Stimulated activated CD4-positive, alpha-beta T cell treated with anti-CD3 and anti-CD28 coated beads, Interleukin-1b, Interleukin-23, amount 100 ng/mL, for 1 hour (primary cell): ENCODE measurements at regions not wholly inside any gene's neighbourhood (a gene's known extent, or its start where the extent isn't known, plus 50 kb on each side); places are given as distances from the start of the nearest gene placed in this dataset.

Source experiments
- DNase-seq, 2 donors: peaks; one replicate each; pipeline ENCODE4 v3.0.0-alpha.2; 2020; ENCODE audit warnings: low read depth in 2 of 2

DNA sequence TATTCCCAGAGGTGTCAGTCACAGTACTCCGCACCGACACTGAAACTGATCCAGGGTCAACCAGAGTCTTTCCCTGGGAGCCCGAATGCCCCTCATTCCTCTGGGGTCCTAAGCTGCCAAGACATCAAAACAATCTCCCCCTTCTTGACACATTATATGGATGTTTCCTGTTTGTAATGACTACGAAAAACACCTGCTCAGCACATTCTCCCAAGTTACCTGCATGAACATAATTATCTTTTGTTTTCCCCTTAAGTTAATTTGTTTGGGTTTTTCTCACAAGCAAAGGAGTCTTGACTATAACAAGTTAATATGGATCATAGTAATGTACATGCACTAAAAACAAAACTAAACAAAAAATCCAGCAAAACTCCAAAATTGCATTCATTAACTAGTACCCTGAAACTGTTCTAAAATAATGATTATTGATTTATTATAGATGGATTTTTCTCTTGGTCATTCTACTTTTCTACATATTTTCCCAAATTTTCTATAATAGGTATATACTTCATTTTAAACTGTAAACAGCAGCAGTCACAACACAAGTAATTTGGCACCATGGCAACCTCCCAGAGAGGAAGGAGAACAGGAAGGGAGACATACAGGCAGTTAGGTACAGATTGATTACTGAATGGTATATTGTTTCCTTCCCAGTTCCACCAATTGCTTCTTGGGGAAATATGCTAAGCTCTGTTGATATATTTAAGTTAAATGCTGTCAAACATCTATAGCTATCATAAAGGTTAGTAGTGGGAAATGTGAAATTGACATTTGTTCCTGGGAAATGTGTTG is 631.5 kb downstream of the METTL15 start:
- DNase-seq: no peak

DNA sequence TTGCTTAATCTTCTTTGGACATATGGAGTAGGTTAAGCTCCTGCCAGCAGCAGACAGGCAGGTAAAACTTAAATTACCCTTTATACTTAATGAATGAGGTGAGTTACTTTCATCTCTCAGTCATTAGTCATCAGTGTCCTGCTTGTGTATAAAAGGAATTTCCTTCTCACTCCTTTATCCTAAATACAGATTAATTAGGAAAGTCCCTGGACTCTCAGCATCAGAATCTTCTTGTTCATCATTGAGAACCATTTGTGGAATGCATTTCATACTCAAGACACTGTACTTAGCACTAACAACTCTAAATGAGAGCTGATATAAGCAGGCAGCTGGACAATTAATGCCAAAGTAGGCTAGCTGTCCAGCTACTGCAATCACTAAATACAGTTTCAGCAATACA is 630.4 kb downstream of the METTL15 start:
- DNase-seq: no peak

DNA sequence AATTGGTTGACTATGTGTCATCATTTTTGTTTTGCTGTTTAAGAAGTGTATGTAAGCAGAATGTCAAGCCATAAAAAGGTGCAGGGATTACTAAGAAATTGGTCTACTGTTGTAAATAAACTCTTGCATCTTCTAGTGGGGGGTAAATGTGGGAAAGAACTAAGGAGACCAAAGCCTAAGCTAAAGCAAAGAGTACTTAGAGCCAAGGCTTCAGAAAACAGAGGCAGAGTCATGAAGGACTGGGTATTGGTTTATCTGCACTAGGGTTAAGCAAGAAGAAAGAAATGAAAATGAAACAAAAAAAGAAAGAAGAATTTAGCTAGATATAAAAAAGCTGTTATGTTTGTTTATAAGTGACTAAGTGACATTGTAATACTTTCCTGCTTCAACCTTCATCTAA is 628.1 kb downstream of the METTL15 start:
- DNase-seq: no peak

DNA sequence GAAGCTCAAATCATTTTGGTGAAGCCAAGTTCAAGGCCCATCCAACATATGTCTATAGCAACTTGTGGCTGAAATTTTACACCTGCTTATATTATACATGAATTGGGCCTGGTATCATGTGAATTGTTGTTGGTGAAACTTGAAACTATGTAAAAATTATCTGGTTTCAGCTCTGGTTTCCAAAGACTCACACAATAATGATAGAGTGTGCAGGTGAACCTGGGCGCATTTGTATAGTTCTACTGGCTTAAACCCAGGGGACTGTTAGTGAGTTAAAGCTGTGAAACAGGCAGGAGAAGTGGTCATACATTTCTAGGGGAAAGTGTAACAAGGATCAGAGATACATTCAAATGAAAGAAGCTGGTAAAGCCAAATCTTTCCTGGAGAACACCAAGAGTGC is 627.3 kb downstream of the METTL15 start:
- DNase-seq: no peak

DNA sequence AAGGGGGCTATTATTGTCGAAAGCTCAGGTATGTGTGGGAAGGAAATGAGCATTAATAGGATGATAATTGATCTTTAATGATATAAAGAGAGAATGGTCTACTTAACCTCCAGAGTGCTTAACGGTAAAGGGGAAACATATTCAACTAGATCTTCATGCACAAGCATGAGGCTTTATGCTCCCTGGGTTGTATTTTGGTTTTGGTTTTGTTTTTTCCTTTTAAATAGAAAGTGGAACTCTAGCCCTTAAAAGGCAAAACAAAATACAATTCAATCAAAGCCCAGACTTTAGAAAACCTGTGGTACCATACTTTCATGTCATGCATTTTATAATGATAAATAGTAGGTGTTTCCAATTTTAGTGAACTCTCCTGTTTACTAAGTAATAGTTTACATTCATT is 622.7 kb downstream of the METTL15 start:
- DNase-seq: no peak

DNA sequence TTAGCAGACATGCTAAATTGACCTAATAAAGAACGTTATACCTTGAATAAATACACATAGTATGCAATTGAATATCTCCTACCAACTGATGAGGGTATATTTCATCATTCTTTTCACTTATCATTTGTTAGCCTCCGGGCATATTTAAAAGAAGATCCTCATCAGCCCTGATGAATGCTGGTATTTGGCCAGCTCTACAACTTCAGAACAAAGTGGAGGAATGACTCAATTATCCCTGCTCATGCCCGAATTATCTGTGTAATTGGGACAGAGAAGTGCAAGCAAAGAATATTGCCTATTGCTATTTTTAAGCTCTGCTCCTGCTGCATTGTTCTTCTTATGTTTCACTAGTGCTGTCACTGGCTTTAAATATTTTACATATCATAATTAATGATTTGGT is 622.1 kb downstream of the METTL15 start:
- no peak for DNase-seq

DNA sequence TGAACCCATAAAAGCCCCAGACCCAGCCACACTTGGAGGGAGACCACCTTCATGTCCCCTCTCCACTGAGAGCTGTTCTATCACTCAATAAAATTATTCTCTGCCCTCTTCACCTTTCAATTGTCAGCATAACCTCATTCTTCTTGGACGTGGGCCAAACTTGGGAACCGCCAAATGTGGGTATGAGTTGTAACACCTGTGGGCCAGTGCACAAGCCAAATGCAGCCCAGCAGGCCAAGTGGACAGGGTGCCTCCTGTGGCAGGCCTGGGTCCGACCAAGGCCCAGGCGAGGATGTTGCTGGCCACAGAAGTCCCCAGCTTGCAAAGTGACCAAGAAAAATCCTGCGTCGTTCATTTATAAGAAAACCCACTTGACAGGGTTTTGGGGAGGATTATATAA is 621.2 kb downstream of the METTL15 start:
- no peak for DNase-seq

DNA sequence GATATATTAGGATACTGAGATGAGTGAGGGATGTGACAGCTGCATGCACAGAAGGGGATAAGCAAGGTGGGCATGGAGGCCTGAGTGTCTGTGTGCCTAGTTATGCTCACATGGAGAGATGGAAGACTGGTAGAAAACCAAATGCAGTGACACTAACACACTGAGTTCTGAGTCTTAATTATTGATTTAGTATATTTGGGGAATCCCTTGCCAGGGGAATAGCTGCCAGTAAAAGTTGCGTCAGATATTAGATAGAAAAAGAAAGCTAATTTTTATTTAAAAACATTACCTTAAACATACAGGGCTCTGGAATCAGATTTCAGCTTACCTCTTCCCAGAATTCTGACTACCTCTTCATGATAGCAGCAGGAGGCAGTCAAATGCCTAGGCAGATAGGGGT is 620.5 kb downstream of the METTL15 start:
- no peak for DNase-seq

DNA sequence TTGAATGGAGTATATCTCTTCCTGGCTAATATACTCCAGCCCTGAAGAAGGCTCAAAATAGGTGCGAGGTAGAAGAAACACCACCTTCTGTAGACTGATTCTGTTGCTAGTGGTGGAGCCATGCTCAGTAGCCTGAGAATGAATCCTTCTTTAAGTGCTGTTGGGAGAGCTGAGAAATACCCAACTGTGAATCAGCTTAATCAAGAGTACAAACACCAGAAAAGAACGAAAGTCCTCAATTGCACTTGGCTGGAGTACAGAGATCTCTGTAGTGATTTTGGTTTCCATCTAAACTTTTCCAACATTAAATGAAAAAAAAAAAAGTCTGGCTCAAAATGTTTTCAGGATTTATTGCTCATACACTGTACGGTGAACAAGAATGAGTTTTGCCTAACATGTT is 619.1 kb downstream of the METTL15 start:
- DNase-seq: no peak

DNA sequence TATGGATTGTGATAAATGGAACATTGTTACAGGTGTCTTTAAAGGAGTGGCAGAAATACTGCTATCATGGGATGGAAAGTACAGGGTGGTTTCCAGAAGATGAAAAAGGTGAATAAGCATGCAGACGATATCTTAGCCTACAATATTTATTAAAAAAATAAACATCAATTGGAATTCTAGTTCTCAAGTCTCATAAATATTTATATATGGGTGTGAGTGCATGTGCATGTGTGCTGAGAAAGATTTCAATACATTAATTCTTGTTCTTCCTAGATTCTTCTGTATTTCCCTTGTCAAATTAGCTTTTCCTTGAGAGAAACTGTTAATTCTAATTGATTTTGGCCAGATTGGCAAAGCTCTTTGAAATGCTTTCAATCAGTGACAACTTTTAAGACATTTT is 618.2 kb downstream of the METTL15 start:
- no peak for DNase-seq

DNA sequence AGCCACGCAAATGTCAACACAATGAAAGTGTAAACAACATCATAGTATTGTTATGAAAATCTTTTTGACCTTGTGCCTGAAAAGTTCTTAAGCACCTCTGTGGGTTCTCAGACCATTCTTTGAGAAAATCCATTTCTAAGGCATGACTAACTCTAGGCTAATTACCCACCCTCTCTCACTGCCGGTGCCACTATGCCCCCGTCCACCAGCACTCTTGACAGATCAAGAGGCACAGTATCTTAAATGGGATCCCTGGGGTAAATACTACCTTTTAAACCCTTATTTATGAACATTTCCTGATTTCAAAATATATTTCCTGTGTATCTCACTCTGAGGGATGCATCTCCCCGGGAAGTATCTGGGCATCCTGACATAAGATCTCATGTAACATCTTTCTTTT is 607.5 kb downstream of the METTL15 start:
- no peak for DNase-seq

DNA sequence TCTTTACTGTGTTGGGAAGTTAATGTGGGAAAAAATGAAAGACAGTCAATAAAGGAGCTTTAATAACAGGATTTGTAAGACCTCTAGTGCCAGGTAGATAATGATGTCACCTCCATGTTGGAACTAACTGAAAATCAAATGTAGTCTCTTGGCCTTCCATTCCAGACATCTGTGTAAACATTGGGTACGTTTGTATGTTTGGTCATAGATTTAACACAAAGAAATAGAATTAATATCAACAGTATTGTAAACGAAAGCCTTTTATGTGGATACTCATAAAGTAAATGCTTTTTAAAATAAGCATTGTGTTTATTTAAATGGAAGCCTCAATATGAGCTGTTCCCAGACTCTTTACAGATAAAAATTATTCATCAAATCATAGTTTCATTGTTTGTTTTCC is 605.7 kb downstream of the METTL15 start:
- no peak for DNase-seq

DNA sequence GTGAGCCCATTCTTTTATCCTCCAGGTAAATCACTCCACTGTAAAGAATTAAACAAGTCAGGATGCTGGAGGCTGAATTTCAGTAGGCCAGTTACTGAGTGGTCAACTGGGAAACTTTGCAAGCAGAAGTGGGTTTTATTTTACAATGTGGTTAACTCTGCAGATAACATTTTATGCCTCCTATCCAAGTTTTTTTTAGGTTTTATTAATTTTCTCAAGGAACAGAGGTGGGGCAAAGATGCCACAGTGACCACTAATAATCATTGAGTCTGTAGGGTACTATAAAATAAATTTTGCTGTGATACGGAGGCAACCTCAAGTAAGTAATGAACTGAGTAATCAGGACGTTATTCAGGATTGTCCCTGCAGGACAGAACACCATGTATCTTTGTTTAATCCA is 599.9 kb downstream of the METTL15 start:
- no peak for DNase-seq

DNA sequence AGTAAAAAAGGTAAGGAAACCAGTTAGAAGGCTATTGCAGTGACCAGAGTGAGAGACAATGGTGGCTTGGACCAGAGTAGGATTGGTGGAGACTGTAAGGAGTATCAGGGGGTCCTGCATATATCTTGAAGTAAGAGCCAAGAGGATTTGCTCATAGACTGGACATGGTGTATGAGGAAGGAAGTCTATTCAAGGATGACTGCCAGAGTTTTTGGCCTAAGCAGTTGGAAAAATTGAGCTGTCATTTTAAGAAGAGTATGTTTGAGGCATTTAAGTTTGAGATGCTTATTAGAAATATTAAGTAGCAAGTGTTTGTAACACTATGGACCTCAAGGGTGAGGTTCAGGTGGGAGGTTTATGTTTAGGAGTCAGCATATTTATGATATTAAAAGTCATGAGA is 596.6 kb downstream of the METTL15 start:
- DNase-seq: no peak

DNA sequence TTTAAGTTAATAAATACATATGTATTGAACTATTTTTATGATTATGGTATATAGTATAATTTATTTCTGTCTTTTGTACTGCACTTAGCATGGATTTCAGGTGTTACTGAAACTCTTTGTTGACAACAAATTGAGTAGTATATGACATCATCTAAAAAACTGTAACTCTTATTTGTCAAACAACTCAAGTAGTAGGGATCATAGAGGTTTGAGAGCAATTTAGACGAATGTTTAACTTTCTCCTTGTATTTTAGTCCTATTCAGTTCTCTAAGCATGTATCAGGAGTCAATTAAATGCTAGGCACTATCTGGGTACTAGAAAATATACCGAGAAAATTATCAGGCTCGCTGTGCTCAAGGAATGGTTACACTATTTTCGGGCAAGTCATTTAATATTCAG is 595.2 kb downstream of the METTL15 start:
- no peak for DNase-seq

DNA sequence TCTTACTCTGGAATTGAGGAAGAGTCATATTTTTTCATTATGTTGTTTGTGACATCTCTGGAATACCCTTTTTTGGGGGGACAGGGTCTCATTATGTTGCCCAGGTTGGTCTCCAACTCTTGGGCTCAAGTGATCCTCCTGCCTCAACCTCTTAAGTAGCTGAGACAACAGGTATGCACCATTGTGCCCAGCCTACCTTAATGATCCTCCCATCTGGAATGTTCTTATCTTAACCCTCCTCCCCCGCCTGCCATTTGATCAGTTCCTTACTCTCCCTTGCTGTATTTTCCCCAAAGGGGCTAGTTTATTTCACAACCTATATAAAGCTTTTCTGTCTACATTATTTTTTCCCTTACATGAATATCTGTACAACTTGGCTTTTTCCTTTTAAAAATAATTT is 594.7 kb downstream of the METTL15 start:
- DNase-seq: no peak

DNA sequence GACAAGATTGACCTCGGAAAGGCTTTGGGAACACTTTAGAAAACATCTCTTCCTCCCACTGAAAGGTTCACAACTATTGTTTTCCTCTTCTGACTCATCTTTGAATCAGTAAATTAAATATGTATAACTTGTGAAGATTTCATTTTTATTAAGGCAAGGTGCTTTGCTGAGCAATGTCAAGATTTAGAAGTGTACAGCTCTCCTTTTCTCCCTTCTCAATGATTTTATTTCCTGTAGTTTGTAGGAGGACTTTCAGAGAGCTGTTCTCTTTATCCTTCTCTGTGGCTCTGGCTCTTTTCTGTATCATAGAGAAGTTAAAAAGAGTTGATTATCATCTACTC is 594.2 kb downstream of the METTL15 start:
- DNase-seq: no peak

DNA sequence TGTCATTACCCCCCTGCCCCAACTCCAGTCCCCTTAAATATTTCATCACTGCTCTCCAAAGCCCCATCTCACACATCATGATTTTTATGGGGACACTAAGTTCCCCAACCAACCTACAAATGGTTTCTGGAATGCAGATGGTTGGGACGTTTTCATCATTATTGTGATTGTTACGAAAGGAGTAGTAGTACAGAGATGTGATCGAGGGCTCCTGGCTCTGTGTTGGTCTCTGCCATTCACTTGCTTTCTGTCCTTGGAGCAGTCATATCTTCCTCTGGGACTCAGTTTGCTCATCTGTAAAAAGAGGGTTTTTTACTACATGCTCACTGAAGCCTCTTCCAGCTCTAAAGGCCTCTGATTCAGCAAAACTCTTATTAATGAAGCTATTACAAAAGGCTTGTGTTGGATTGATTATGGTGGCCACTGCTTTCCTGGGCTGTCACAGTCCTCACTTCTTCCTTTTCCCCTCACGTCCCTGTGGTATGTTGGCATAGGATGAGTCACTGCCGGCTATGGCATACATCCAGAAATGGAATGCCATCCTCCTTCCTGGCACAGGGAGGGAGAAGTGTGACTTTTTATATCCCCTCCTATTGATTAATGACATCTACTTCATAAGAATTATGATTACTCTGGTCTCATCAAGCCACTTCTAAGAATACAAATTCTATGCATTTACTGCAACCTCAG is 593.7 kb downstream of the METTL15 start:
- no peak for DNase-seq

DNA sequence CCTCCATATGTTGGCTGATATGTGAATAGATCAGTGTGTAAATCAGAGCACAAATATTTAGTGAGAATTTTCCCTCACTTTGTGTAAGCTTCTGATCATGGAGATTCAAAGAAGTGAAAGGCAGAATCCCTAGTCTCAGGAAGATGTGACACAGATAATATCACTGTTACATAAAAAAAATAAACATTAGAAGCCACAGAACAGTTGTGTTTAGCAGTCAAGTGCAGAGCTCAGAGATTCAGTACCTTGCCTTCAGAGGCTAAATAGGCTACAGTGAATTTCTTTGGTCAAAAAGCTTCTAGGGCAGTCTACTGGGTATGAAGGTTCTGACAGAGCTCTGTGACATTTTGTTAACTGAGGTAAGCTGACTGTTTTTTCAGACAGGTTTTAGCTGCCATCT is 591.5 kb downstream of the METTL15 start:
- DNase-seq: no peak

DNA sequence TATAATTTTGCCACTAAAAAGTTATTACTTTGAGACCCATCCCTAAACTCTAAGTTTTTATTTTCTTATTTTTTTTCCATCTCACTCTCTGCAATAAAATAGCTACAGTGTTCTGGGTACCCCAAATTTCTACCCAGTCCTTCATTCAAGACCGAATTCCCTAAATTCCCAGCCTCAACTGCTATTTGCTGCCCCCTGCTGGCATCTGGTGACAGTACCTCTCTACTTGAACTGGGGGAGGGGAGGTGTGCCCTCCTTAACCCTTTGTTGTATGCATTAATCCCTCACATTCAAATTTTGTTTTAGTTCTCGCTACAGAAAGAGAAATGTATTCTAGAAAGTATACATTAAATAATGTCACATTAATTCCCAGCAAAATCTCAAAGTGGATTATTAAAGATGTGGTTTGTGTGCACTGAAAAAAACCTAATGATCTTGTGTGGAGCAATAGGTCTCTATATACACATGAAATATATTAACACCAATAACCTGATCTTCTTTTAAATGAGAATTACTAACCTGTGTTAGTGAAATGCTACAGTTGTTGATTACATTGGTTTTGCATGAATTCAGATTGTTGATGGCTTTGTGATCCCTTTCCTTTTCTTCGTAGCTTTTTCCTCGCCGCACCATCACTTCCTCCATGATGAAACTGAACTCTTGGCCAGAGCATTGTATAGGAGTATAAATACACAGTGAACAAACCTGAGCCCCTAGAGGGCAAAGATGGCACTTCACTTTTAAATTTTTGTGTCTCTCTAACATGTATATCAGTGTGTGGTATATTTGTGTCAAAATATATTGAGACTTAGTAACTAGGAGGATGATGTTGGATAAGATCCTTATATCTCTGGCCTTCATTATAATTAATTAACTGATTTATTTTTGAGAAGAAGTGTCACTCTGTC is 590.0 kb downstream of the METTL15 start:
- DNase-seq: peak in 1 of 2 donors; percentile 0

DNA sequence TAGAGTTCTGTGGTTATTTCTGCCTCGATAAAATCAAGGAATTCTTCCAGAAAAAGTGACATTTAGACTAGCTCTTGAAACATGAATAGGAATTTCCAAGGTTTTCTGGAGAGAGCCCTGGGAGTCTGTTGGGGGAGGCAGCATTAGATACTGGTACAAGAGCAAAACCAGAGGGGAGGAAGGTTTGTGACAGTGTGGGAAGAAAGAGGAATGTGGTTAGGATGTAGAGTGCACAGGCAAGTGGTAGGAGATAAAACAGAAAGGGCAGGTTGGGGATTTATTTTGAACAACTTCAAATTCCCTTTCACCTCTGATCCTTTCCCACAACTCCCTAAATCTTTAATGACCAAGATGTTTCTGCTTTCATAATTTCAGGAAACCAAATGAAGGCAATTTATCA is 588.4 kb downstream of the METTL15 start:
- no peak for DNase-seq

DNA sequence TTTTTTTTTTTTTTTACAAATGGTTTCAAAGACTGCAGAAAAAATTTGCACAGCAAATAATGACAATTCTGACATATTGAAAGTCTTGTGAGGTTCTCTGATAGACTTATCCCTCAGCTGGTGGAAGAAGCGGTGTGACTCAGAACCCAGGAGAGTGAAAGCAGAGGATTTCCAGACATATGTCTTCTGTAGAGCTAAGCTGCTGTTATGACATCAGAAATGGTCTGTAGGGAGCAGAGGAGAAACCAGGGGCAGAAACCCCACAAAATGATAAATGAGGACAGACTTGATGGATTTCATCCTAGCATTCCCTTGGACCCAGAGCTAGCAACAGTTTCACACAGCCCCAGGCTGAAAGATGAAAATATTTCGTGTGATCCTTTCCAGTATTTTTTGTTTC is 582.6 kb downstream of the METTL15 start:
- no peak for DNase-seq
